ENCODE measurements at regions not wholly inside any gene's neighbourhood (a gene's known extent, or its start where the extent isn't known, plus 50 kb on each side); places are given as distances from the start of the nearest gene placed in this dataset.

DNA sequence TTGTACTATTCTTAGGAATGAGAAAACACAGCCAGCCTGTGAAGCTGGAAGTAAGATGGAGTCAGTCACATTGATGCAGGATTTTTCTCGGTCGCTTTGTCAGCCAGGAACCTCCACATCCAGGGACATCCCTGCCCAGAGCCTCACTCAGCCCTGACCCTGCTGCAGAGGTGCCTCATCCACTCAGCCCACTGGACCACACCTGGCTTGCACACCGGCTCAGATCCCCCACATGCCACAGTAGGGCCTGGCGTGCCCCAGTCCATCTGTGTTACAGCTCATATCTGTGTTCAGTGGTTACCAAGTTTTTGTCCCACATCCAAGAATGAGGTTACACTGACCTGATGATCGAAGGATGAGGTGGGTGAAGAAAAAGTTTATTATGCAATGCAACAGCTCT, 1315.4 kb downstream of the SLITRK1 start:
- TF ChIP-seq, protein P1, sequence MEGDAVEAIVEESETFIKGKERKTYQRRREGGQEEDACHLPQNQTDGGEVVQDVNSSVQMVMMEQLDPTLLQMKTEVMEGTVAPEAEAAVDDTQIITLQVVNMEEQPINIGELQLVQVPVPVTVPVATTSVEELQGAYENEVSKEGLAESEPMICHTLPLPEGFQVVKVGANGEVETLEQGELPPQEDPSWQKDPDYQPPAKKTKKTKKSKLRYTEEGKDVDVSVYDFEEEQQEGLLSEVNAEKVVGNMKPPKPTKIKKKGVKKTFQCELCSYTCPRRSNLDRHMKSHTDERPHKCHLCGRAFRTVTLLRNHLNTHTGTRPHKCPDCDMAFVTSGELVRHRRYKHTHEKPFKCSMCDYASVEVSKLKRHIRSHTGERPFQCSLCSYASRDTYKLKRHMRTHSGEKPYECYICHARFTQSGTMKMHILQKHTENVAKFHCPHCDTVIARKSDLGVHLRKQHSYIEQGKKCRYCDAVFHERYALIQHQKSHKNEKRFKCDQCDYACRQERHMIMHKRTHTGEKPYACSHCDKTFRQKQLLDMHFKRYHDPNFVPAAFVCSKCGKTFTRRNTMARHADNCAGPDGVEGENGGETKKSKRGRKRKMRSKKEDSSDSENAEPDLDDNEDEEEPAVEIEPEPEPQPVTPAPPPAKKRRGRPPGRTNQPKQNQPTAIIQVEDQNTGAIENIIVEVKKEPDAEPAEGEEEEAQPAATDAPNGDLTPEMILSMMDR (conservative IDR thresholded peaks at IDR 0.05; ENCODE audit: low read depth, low read length): no peak
- no peak for TF ChIP-seq EZH2 (IDR thresholded peaks at IDR 0.05; ENCODE audit: low read length, unreplicated experiment)
- no peak for TF ChIP-seq EZH2phosphoT487 (IDR thresholded peaks at IDR 0.05; ENCODE audit: borderline replicate concordance, low read length)
